HPDE6-E6E7 (cell line): ENCODE measurements at regions not wholly inside any gene's neighbourhood (a gene's known extent, or its start where the extent isn't known, plus 50 kb on each side); places are given as distances from the start of the nearest gene placed in this dataset.
A peak's percentile ranks its signal among the peaks of the same experiment; 100 is the strongest.

ENCODE experiments used
- DNase-seq: peaks from one replicate; pipeline ENCODE4 v3.0.0; 2011; ENCODE audit warnings: missing footprints; ENCODE audit errors: extremely low spot score

GRCh38 chr7:84412161-84412969 is 217.8 kb upstream of the SEMA3A start:
- DNase-seq, result peak; percentile 58

- no peak for DNase-seq
These were observed 205.1 kb upstream of the SEMA3A start for GRCh38 chr7:84399661-84400060.

- no peak for DNase-seq
These were observed 199.6 kb upstream of the SEMA3A start for GRCh38 chr7:84394219-84394618.

DNA sequence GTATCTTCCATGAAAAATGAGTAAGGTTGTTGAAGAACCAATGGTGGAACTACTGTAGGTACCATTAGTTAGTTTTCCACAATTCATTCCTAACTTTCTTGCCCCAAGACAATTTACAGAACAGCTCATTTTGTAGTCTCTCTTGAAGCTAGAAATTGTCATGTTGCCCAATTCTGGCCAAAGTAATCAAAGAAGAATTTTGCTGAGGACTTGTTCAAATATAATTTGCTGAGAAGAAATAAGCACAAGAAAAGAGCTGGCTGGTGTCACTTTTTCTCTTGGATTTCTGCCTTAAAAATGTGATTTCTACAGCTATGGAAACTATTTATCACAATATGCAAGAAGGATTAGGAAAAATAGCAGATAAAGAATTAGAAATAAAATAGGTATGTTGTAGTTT is 199.2 kb upstream of the SEMA3A start:
- DNase-seq, result no peak

DNA sequence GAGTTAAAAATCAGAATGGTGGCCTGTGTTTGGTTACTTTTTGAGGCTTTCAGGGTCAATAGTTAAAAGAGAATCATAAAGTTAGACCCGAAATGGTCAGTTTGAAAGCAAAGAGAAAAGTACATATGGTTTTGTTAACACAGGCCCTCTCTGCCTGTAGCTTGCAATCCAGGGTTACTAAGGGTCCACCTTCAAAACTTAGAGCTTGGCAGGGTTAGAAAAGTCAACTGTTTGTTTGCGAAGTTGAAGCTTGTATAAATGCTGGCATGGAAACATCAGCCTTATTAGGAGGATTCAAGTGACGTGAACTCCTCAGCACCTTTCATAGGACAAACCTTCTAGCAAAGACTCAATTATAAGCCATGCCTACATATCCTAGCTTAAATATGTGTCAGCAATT is 196.3 kb upstream of the SEMA3A start:
- no peak for DNase-seq

DNA sequence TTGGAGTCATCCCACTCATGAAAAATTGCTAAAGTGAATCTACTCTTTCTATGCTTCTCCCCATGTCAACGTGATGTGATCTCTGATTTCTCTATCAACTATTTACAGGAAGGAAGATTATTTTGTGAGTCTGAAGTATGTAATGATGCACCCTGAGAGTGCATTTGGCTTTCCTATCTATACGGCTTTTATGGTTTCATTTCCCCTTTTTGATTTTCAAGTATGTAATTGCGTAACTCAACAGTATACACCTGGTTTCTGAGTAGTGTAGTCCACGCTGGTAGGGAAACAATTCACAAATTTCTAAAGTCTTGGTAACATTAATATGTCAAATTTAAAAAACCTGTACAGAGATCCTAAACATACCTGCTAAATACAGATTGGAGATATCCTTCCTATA is 194.7 kb upstream of the SEMA3A start:
- no peak for DNase-seq

DNA sequence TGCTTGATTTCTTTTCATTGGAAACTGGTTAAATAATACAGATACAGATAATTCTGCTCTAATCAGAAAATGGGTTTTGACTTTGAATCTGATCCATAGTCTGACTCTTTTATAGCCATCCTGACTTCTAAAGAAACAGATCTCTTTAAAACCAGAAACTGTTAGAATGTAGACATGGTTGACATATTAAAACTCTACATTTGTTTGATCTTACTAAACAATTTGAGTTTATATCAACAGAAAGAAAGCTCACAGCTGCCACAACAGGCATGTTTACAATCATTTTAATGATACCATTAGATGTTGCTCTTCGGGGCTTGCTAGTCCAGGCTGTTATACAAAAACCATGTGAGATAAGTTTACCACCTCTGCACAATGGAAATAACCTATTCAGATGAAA is 193.0 kb upstream of the SEMA3A start:
- DNase-seq, result no peak

GRCh38 chr7:84384417-84384816 is 189.8 kb upstream of the SEMA3A start:
- DNase-seq, result no peak

GRCh38 chr7:84379446-84379845 is 184.9 kb upstream of the SEMA3A start:
- no peak for DNase-seq

DNA sequence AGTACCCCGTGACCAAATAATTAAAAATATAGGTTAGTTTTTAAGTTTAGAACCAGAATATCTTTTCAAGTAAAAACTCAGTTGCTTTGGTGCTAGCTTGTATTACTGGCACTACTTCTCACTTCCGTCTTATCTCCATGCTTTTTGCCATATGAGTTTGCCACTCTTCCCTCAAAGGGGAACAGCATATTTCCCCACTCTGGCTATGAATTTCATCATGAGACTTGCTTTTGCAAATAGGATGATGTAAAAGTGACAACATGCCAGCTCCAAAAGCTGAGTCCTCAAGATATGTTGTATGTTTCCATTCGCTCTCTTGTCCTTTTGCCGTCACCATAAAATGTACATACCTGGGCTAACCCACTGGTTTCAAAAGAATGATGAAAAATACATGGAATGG is 178.1 kb upstream of the SEMA3A start:
- no peak for DNase-seq

GRCh38 chr7:84372155-84372621 is 177.6 kb upstream of the SEMA3A start:
- DNase-seq, result peak; percentile 21

GRCh38 chr7:84370114-84370513 is 175.5 kb upstream of the SEMA3A start:
- no peak for DNase-seq

GRCh38 chr7:84368122-84368521 is 173.5 kb upstream of the SEMA3A start:
- DNase-seq, result no peak

- no peak for DNase-seq
These were observed 170.1 kb upstream of the SEMA3A start for GRCh38 chr7:84364708-84365107.

- no peak for DNase-seq
These were observed 169.2 kb upstream of the SEMA3A start for GRCh38 chr7:84363741-84364140.

- no peak for DNase-seq
These were observed 168.2 kb upstream of the SEMA3A start for GRCh38 chr7:84362828-84363227.

DNA sequence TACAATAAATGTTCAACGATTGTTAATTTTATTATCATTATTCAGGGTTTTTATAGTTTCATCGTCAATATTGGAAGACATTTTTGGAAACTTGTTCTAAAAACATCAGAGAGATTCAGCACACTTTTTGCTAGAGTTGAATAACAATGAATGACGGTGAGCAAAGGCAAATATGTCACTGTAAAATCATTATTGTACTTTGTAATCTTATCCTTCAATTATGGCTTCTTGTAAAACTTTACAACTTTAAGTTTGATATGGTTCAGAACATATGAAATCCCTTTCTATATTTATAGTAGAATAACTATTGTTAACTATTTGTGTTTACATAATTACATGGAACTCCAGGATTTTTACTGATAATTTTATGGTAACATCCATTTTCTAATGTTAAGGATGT is 167.8 kb upstream of the SEMA3A start:
- no peak for DNase-seq

GRCh38 chr7:84354866-84355265 is 160.3 kb upstream of the SEMA3A start:
- no peak for DNase-seq

GRCh38 chr7:84354030-84354429 is 159.4 kb upstream of the SEMA3A start:
- DNase-seq, result no peak

DNA sequence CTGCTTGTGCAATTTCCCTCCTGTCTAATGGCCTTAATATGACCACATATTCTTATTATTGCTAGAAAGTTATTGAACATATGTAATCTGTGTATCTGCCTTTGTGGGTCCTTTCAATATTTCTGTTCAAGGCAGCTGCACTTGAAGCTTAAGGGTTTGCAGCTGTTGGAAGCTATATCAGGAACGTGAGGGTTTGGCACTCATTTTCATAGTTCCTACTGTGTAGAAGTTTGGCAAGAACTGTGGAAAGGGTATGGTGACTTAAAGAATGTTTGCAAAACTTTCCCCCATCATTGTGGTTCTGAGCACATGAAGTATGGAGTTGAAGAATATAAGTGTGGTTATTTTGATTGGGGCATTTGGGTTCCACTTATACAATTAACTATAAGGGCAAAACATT is 144.7 kb upstream of the SEMA3A start:
- no peak for DNase-seq

DNA sequence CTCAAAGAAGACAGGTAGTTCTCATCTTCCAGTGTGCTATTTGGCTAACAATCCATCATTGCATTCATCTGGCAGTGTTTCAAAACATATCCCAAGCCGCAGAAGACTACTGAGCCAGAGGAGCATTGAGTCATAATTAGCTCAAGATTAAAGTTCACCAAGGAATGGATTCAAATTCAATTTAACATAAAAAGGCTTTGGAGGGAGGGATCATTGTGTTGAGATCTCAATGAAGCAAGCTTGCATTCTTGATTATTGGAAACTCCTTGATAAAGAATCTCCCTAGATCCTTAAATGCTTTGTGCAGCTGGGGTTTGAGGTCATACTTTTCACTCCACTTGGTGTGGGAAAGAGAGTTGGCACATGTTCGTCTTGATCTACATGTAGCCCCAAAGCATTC is 142.8 kb upstream of the SEMA3A start:
- DNase-seq, result no peak

GRCh38 chr7:84336766-84337165 is 142.2 kb upstream of the SEMA3A start:
- no peak for DNase-seq

- no peak for DNase-seq
These were observed 141.7 kb upstream of the SEMA3A start for GRCh38 chr7:84336303-84336702.

GRCh38 chr7:84331616-84332015 is 137.0 kb upstream of the SEMA3A start:
- DNase-seq, result no peak
